Neural progenitor cell (in vitro differentiated cells): ENCODE measurements at regions not wholly inside any gene's neighbourhood (a gene's known extent, or its start where the extent isn't known, plus 50 kb on each side); places are given as distances from the start of the nearest gene placed in this dataset.
"Not testable (repeated sequence)": the region's sequence is repeated elsewhere in the genome, so short reads cannot be mapped to it uniquely, and the experiment has no call there.

Experiments used
- DNase-seq: peaks from one replicate; pipeline ENCODE4 v3.0.0-alpha.2; 2016; ENCODE audit warnings: low spot score
- H2AFZ ChIP-seq: fragments of 200-600 bp; sonication (generic); replicated peaks from 2 replicates; pipeline ENCODE4 v1.6.1; 2016; ENCODE audit warnings: antibody characterized with exemption
- H3F3A ChIP-seq: fragments of 200-600 bp; sonication (generic); 2 replicates; pipeline ENCODE4 v1.6.1; 2016; ENCODE audit warnings: antibody characterized with exemption, low read depth
- H3K27ac ChIP-seq: fragments of 200-600 bp; sonication (generic); 2 replicates; pipeline ENCODE4 v1.5.1; 2016; ENCODE audit warnings: mild to moderate bottlenecking
- H3K27me3 ChIP-seq: fragments of 200-600 bp; sonication (generic); 2 replicates; pipeline ENCODE4 v1.6.1; 2016; ENCODE audit warnings: mild to moderate bottlenecking, moderate library complexity
- H3K36me3 ChIP-seq: fragments of 200-600 bp; sonication (generic); 2 replicates; pipeline ENCODE4 v1.5.1; 2016
- H3K4me1 ChIP-seq: fragments of 200-600 bp; sonication (generic); 2 replicates; pipeline ENCODE4 v1.6.1; 2016; ENCODE audit warnings: mixed run types
- H3K4me2 ChIP-seq: fragments of 200-600 bp; sonication (generic); 2 replicates; pipeline ENCODE4 v1.6.1; 2016
- H3K4me3 ChIP-seq: fragments of 200-600 bp; sonication (generic); 2 replicates; pipeline ENCODE4 v1.5.1; 2016
- H3K79me2 ChIP-seq: fragments of 200-600 bp; sonication (generic); 2 replicates; pipeline ENCODE4 v1.6.1; 2016; ENCODE audit warnings: low read depth
- H3K9ac ChIP-seq: fragments of 200-600 bp; sonication (generic); 2 replicates; pipeline ENCODE4 v1.6.1; 2016
- H3K9me3 ChIP-seq: fragments of 200-600 bp; sonication (generic); 2 replicates; pipeline ENCODE4 v1.5.1; 2016; ENCODE audit warnings: low read depth
- H4K20me1 ChIP-seq: fragments of 200-600 bp; sonication (generic); 2 replicates; pipeline ENCODE4 v1.6.1; 2016; ENCODE audit warnings: low read depth
- H3K27ac Mint-ChIP-seq: 3 replicates; pipeline ENCODE4 v1.8.0; 2021; ENCODE audit warnings: mixed read lengths
- H3K27me3 Mint-ChIP-seq: 2 replicates; pipeline ENCODE4 v1.8.0; 2022; ENCODE audit warnings: low read depth, mild to moderate bottlenecking, inconsistent platforms, moderate library complexity, mixed read lengths; ENCODE audit not compliant: insufficient read depth
- H3K36me3 Mint-ChIP-seq: 3 replicates; pipeline ENCODE4 v1.8.0; 2021; ENCODE audit warnings: mixed read lengths
- H3K4me1 Mint-ChIP-seq: 3 replicates; pipeline ENCODE4 v1.8.0; 2021; ENCODE audit warnings: mixed read lengths
- H3K4me3 Mint-ChIP-seq: 3 replicates; pipeline ENCODE4 v1.8.0; 2021; ENCODE audit warnings: mild to moderate bottlenecking, moderate library complexity, mixed read lengths
- H3K9me3 Mint-ChIP-seq: 3 replicates; pipeline ENCODE4 v1.8.0; 2020; ENCODE audit warnings: mixed read lengths
- CTCF ChIP-seq: fragments of 200-600 bp; sonication (generic); IDR thresholded peaks from 2 replicates; pipeline ENCODE4 v1.5.1; 2017; ENCODE audit warnings: antibody characterized with exemption, mild to moderate bottlenecking
- EZH2 ChIP-seq: fragments of 200-600 bp; sonication (generic); IDR thresholded peaks from 2 replicates; pipeline ENCODE4 v1.6.1; 2017; ENCODE audit warnings: antibody characterized with exemption, mild to moderate bottlenecking, moderate library complexity
- EZH2phosphoT487 ChIP-seq: fragments of 200-600 bp; sonication (generic); IDR thresholded peaks from 2 replicates; pipeline ENCODE4 v1.6.1; 2017; ENCODE audit warnings: antibody characterized with exemption

GRCh38 chr14:106642090-106642489 is 1115.7 kb downstream of the TMEM121 start:
- Histone ChIP-seq H3K27me3 (no peaks in the 10 kb centered on the region), H3K4me2 (no peak overlapping the region), H3K4me1 (no peaks in the 10 kb centered on the region), H3K9me3 (peaks cover 12% of the 10 kb centered on the region), H3K4me3 (no peak overlapping the region), H3F3A (no peaks in the 10 kb centered on the region), H3K36me3 (no peaks in the 10 kb centered on the region), H2AFZ (no peak overlapping the region), H3K9ac (no peak overlapping the region), H3K27ac (no peak overlapping the region), H4K20me1 (no peaks in the 10 kb centered on the region), H3K79me2 (no peaks in the 10 kb centered on the region)
- no peak for DNase-seq
- Mint-ChIP-seq H3K27ac (no peak overlapping the region), H3K9me3 (peaks cover 45% of the 10 kb centered on the region), H3K4me1 (no peaks in the 10 kb centered on the region), H3K27me3 (peaks cover 4% of the 10 kb centered on the region), H3K4me3 (no peak overlapping the region), H3K36me3 (no peaks in the 10 kb centered on the region)
- no peak for TF ChIP-seq EZH2
- TF ChIP-seq CTCF, result no peak
- no peak for TF ChIP-seq EZH2phosphoT487

GRCh38 chr14:106642971-106643370 is 1116.6 kb downstream of the TMEM121 start:
- H2AFZ ChIP-seq, H3K4me1 Mint-ChIP-seq, H3K27ac ChIP-seq, H3K36me3 ChIP-seq, H3K27me3 ChIP-seq, H3K36me3 Mint-ChIP-seq, H3K9ac ChIP-seq, H3K27ac Mint-ChIP-seq, H3K4me3 Mint-ChIP-seq, H3K79me2 ChIP-seq, H3F3A ChIP-seq, H4K20me1 ChIP-seq, H3K4me1 ChIP-seq, H3K4me2 ChIP-seq, DNase-seq, H3K4me3 ChIP-seq, H3K27me3 Mint-ChIP-seq: not testable (repeated sequence)
- peaks cover 43% of the 10 kb centered on the region for H3K9me3 Mint-ChIP-seq
- peaks cover 18% of the 10 kb centered on the region for H3K9me3 ChIP-seq

GRCh38 chr14:106648874-106649273 is 1122.5 kb downstream of the TMEM121 start:
- H2AFZ ChIP-seq, DNase-seq, H3K4me1 Mint-ChIP-seq, H3K4me2 ChIP-seq, H3K36me3 ChIP-seq, H3F3A ChIP-seq, H3K27me3 Mint-ChIP-seq, H4K20me1 ChIP-seq, H3K27ac ChIP-seq, H3K36me3 Mint-ChIP-seq, H3K9ac ChIP-seq, H3K79me2 ChIP-seq, H3K27ac Mint-ChIP-seq, H3K27me3 ChIP-seq, H3K4me3 Mint-ChIP-seq, H3K4me3 ChIP-seq, H3K4me1 ChIP-seq: not testable (repeated sequence)
- peaks cover 21% of the 10 kb centered on the region for H3K9me3 ChIP-seq
- H3K9me3 Mint-ChIP-seq, result peaks cover 46% of the 10 kb centered on the region

GRCh38 chr14:106651016-106651415 is 1124.6 kb downstream of the TMEM121 start:
- peaks cover 24% of the 10 kb centered on the region for H3K9me3 ChIP-seq
- no peaks in the 10 kb centered on the region for H3K27me3 Mint-ChIP-seq
- no peaks in the 10 kb centered on the region for H4K20me1 ChIP-seq
- H3F3A ChIP-seq, result no peaks in the 10 kb centered on the region
- no peaks in the 10 kb centered on the region for H3K4me1 Mint-ChIP-seq
- no peak overlapping the region for H3K4me2 ChIP-seq
- H2AFZ ChIP-seq, result no peak overlapping the region
- H3K4me3 Mint-ChIP-seq, result no peak overlapping the region
- no peak overlapping the region for H3K27ac Mint-ChIP-seq
- no peak overlapping the region for H3K27ac ChIP-seq
- H3K4me3 ChIP-seq, result no peak overlapping the region
- H3K36me3 ChIP-seq, result no peaks in the 10 kb centered on the region
- H3K9me3 Mint-ChIP-seq, result peaks cover 50% of the 10 kb centered on the region
- TF ChIP-seq EZH2 (no peak), CTCF (no peak), EZH2phosphoT487 (no peak)
- DNase-seq, result no peak
- no peak overlapping the region for H3K9ac ChIP-seq
- H3K36me3 Mint-ChIP-seq, result no peaks in the 10 kb centered on the region
- no peaks in the 10 kb centered on the region for H3K4me1 ChIP-seq
- H3K27me3 ChIP-seq, result no peaks in the 10 kb centered on the region
- no peaks in the 10 kb centered on the region for H3K79me2 ChIP-seq
